Activated effector memory CD4-positive, alpha-beta T cell treated with Interleukin-2 at 50 U/mL for 16 hours (primary cell): ENCODE measurements at regions not wholly inside any gene's neighbourhood (a gene's known extent, or its start where the extent isn't known, plus 50 kb on each side); places are given as distances from the start of the nearest gene placed in this dataset.
"Not testable (repeated sequence)": the region's sequence is repeated elsewhere in the genome, so short reads cannot be mapped to it uniquely, and the experiment has no call there.

Source experiments
- DNase-seq: peaks from one replicate; pipeline ENCODE4 v3.0.0-alpha.2; 2020

GRCh38 chr14:71770431-71770830 lies 161.8 kb upstream of the RGS6 start:
- no peak for DNase-seq

- DNase-seq = not testable (repeated sequence)
Observed at GRCh38 chr14:71771421-71771820, 160.8 kb upstream of the RGS6 start.

GRCh38 chr14:71771996-71772395 lies 160.2 kb upstream of the RGS6 start:
- not testable (repeated sequence) for DNase-seq

- DNase-seq = no peak
Observed at GRCh38 chr14:71773898-71774481, 158.2 kb upstream of the RGS6 start.

GRCh38 chr14:71776471-71777360 lies 155.5 kb upstream of the RGS6 start:
- DNase-seq = no peak

- no peak for DNase-seq
Observed at GRCh38 chr14:71780075-71780474, 152.2 kb upstream of the RGS6 start.

GRCh38 chr14:71780822-71781221 lies 151.4 kb upstream of the RGS6 start:
- DNase-seq = no peak

GRCh38 chr14:71783088-71783487 lies 149.1 kb upstream of the RGS6 start:
- no peak for DNase-seq

- DNase-seq = no peak
Observed at GRCh38 chr14:71783786-71784185, 148.4 kb upstream of the RGS6 start.

GRCh38 chr14:71789005-71789404 lies 143.2 kb upstream of the RGS6 start:
- DNase-seq = no peak

GRCh38 chr14:71799841-71800240 lies 132.4 kb upstream of the RGS6 start:
- no peak for DNase-seq

GRCh38 chr14:71800878-71801277 lies 131.4 kb upstream of the RGS6 start:
- no peak for DNase-seq

GRCh38 chr14:71803539-71804260 lies 128.5 kb upstream of the RGS6 start:
- no peak for DNase-seq

GRCh38 chr14:71804992-71805391 lies 127.2 kb upstream of the RGS6 start:
- no peak for DNase-seq

GRCh38 chr14:71807049-71807448 lies 125.2 kb upstream of the RGS6 start:
- DNase-seq = not testable (repeated sequence)

GRCh38 chr14:71810800-71811199 lies 121.4 kb upstream of the RGS6 start:
- DNase-seq = not testable (repeated sequence)

- no peak for DNase-seq
Observed at GRCh38 chr14:71812693-71813092, 119.5 kb upstream of the RGS6 start.

GRCh38 chr14:71815110-71815509 lies 117.1 kb upstream of the RGS6 start:
- DNase-seq = no peak

GRCh38 chr14:71824816-71825215 lies 107.4 kb upstream of the RGS6 start:
- DNase-seq = no peak

- DNase-seq = no peak
Observed at GRCh38 chr14:71833476-71833875, 98.8 kb upstream of the RGS6 start.

- DNase-seq = no peak
Observed at GRCh38 chr14:71834284-71835204, 97.7 kb upstream of the RGS6 start.

- DNase-seq = no peak
Observed at GRCh38 chr14:71852181-71852580, 80.0 kb upstream of the RGS6 start.
